Cerebellar cortex (tissue), 1 donor: ENCODE measurements at regions not wholly inside any gene's neighbourhood (a gene's known extent, or its start where the extent isn't known, plus 50 kb on each side); places are given as distances from the start of the nearest gene placed in this dataset.
"Not testable (repeated sequence)": the region's sequence is repeated elsewhere in the genome, so short reads cannot be mapped to it uniquely, and the experiment has no call there.

ENCODE experiments used
- DNase-seq: peaks from one replicate; pipeline ENCODE4 v3.0.0-alpha.2; 2015; ENCODE audit warnings: low spot score

- DNase-seq: no peak
Measured at GRCh38 chr6:131336596-131336995, 201.3 kb downstream of the AKAP7 start.

- not testable (repeated sequence) for DNase-seq
Measured at GRCh38 chr6:131346896-131347295, 211.6 kb downstream of the AKAP7 start.

- DNase-seq: no peak
Measured at GRCh38 chr6:131348572-131348971, 213.3 kb downstream of the AKAP7 start.

GRCh38 chr6:131349199-131349598 lies 213.9 kb downstream of the AKAP7 start:
- DNase-seq: no peak

- DNase-seq: no peak
Measured at GRCh38 chr6:131353106-131353505, 217.8 kb downstream of the AKAP7 start.

GRCh38 chr6:131353876-131354275 lies 218.6 kb downstream of the AKAP7 start:
- DNase-seq: no peak

- DNase-seq: no peak
Measured at GRCh38 chr6:131354356-131354755, 218.7 kb upstream of the ARG1 start.

GRCh38 chr6:131356161-131356560 lies 216.9 kb upstream of the ARG1 start:
- no peak for DNase-seq

- DNase-seq: no peak
Measured at GRCh38 chr6:131357501-131357900, 215.5 kb upstream of the ARG1 start.

GRCh38 chr6:131362070-131362469 lies 211.0 kb upstream of the ARG1 start:
- no peak for DNase-seq

- DNase-seq: no peak
Measured at GRCh38 chr6:131362696-131363095, 210.3 kb upstream of the ARG1 start.

- no peak for DNase-seq
Measured at GRCh38 chr6:131363947-131364834, 208.8 kb upstream of the ARG1 start.

GRCh38 chr6:131366223-131366622 lies 206.8 kb upstream of the ARG1 start:
- no peak for DNase-seq

- DNase-seq: no peak
Measured at GRCh38 chr6:131367206-131367873, 205.7 kb upstream of the ARG1 start.

- peak; percentile 22 for DNase-seq
Measured at GRCh38 chr6:131368198-131368911, 204.7 kb upstream of the ARG1 start.

- no peak for DNase-seq
Measured at GRCh38 chr6:131372535-131372934, 200.5 kb upstream of the ARG1 start.

GRCh38 chr6:131377112-131377705 lies 195.8 kb upstream of the ARG1 start:
- DNase-seq: no peak

GRCh38 chr6:131378874-131379273 lies 194.2 kb upstream of the ARG1 start:
- DNase-seq: no peak

- DNase-seq: no peak
Measured at GRCh38 chr6:131379948-131380347, 193.1 kb upstream of the ARG1 start.

GRCh38 chr6:131381052-131381708 lies 191.8 kb upstream of the ARG1 start:
- DNase-seq: no peak

GRCh38 chr6:131381709-131382093 lies 191.3 kb upstream of the ARG1 start:
- no peak for DNase-seq

- DNase-seq: no peak
Measured at GRCh38 chr6:131382631-131383030, 190.4 kb upstream of the ARG1 start.
